Esophagus squamous epithelium (tissue), 4 donors: ENCODE measurements at regions not wholly inside any gene's neighbourhood (a gene's known extent, or its start where the extent isn't known, plus 50 kb on each side); places are given as distances from the start of the nearest gene placed in this dataset.

Source experiments
- POLR2A ChIP-seq, 4 donors: fragments of 450-650 bp; IDR thresholded peaks; one replicate each; pipeline ENCODE4 v1.6.1; 2017; ENCODE audit warnings: antibody characterized with exemption in 4 of 4, mild to moderate bottlenecking in 4 of 4, moderate library complexity in 3 of 4
- TF ChIP-seq, protein P1 (sequence below), 6 experiments: fragments of 450-650 bp in 4 of 6; fragments of 200-600 bp in 2 of 6; sonication (generic) in 2 of 6; IDR thresholded peaks; one replicate each; pipeline ENCODE4 v1.5.1; 2016 to 2019; ENCODE audit warnings: antibody characterized with exemption in 6 of 6, mild to moderate bottlenecking in 4 of 6, moderate library complexity in 4 of 6

DNA sequence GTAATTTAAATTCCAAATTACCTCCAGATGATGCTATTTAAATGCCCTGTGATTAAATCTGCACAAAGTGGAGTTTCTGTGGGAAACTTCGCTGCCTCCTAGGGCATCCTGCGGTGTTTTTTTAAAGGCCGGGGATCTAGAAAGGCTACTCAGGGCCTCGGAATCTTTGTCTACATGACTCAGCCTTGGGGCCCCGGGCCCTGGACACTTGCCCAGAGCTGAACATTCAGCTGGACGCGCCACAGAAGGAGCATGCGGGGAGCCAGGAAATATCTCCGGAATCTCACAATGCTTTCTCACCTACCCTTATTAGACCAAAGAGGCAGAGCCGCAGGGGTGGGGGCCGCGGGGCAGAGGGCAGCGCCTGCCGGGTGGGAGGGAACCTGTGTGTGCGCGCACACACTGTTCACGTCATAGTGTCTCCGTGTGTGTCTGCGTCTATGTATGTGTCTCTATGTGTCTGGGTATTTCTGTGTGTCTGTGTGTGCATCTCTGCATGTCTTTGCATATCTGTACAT lies 145.5 kb upstream of the TPM1 start:
- TF ChIP-seq, protein P1, sequence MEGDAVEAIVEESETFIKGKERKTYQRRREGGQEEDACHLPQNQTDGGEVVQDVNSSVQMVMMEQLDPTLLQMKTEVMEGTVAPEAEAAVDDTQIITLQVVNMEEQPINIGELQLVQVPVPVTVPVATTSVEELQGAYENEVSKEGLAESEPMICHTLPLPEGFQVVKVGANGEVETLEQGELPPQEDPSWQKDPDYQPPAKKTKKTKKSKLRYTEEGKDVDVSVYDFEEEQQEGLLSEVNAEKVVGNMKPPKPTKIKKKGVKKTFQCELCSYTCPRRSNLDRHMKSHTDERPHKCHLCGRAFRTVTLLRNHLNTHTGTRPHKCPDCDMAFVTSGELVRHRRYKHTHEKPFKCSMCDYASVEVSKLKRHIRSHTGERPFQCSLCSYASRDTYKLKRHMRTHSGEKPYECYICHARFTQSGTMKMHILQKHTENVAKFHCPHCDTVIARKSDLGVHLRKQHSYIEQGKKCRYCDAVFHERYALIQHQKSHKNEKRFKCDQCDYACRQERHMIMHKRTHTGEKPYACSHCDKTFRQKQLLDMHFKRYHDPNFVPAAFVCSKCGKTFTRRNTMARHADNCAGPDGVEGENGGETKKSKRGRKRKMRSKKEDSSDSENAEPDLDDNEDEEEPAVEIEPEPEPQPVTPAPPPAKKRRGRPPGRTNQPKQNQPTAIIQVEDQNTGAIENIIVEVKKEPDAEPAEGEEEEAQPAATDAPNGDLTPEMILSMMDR (IDR thresholded peaks at IDR 0.05), result no peak
- no peak for TF ChIP-seq POLR2A (IDR thresholded peaks at IDR 0.05)
